Left ventricle myocardium superior (tissue), 1 donor: ENCODE measurements at regions not wholly inside any gene's neighbourhood (a gene's known extent, or its start where the extent isn't known, plus 50 kb on each side); places are given as distances from the start of the nearest gene placed in this dataset.
A peak's percentile ranks its signal among the peaks of the same experiment; 100 is the strongest.
"Not testable (repeated sequence)": the region's sequence is repeated elsewhere in the genome, so short reads cannot be mapped to it uniquely, and the experiment has no call there.

Source experiments
- ATAC-seq: fragments of 200-7000 bp; cut with Tn5 transposase; one replicate; pipeline ENCODE4 v1.9.1; 2020; ENCODE audit warnings: mild to moderate bottlenecking, moderate library complexity
- DNase-seq: peaks from one replicate; pipeline ENCODE4 v3.0.0-alpha.2; 2020
- intact Hi-C: fragments of 100-400 bp; cut with micrococcal nuclease; formaldehyde crosslinking; loops from one replicate; pipeline ENCODE4 v1.11.0; 2022
- donor health status: DM: no; HTN: yes; CAD: no; lungs with severe emphysema.

DNA sequence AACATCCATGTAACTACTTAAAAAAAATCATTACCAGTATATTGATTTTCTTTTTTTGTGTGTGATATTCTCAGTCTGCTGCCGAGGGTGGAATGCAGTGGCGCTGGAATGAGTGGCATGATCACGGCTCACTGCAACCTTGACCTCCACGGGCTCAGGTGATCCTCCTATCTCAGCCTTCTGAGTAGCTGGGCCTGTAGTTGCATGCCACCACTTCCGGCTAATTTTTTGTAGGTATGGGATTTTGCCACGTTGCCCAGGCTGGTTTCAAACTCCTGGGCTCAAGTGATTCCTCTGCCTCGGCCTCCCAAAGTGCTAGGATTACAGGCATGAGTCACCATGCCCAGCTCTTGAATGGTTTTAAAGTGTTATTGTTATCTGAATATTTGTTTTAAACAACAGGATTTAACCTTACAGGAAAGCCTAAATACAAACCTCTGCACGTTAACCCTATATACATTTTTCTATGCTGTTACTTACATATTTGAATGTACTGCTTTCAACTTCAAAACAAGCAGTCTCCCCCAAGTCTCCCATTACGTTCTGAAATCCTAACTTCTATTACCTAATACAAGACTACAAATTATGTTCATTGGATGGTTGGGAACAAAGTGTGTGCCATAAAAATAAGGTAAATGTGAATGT, 61.7 kb downstream of the KPNA2 start:
- intact Hi-C loops: no loop called here
- no peak for DNase-seq
- no peak for ATAC-seq

- intact Hi-C loops, ATAC-seq, DNase-seq: not testable (repeated sequence)
Observed at GRCh38 chr17:68099341-68099753, 63.8 kb downstream of the KPNA2 start.

DNA sequence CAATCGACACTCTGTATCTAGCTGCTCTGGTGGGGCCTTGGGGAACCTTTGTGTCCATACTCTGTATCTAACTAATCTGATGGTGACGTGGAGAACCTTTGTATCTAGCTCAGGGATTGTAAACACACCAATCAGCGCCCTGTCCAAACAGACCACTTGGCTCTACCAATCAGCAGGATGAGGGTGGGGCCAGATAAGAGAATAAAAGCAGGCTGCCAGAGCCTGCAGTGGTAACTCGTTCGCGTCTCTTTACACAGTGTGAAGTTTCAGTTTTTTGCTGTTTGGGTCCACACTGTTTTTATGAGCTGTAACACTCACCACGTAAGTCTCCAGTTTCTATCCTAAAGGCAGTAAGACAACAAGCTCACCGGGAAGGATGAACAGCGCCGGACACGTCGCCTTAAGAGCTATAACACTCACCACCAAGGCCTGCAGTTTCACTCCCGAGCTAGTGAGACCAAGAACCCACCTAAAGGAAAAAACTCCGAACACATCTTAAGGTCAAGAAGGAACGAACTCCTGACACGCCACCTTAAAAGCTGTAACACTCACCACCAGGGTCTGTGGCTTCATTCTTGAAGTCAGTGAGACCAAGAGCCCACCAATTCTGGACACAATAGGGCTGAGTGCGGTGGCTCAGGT, 64.6 kb downstream of the KPNA2 start:
- intact Hi-C loops: no loop called here
- DNase-seq: no peak
- no peak for ATAC-seq

GRCh38 chr17:68101075-68101986, 65.8 kb downstream of the KPNA2 start:
- intact Hi-C loops: no loop called here
- ATAC-seq: peak; percentile 99

GRCh38 chr17:68101987-68102314, 66.4 kb downstream of the KPNA2 start:
- no peak for ATAC-seq
- DNase-seq: no peak

More at GRCh38 chr17:68101075-68101986, 65.8 kb downstream of the KPNA2 start:
- DNase-seq: peak; percentile 96

GRCh38 chr17:68102318-68102758, 66.8 kb downstream of the KPNA2 start:
- intact Hi-C loops: no loop called here
- no peak for DNase-seq
- ATAC-seq: peak; percentile 20

More at GRCh38 chr17:68101987-68102314, 66.4 kb downstream of the KPNA2 start:
- intact Hi-C loops: no loop called here

DNA sequence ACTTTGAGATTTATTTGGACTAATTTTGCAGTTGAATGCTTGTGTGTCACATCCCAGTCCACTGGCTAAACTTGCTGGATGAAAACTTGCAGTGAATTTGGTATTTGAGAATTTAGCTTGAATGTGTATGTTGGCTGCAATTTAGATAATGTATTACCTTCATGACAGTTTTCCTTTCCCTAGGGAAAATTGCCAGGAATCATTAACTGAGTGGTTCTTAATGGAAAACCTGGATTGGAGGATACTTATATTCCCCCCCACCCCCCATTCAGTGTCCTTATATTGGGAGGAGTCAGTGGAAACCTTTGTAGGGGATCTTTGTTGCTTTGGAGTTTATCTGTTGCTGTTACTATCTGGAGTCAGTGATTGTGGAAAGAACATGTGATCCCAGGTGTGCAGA, 67.6 kb downstream of the KPNA2 start:
- intact Hi-C loops: no loop called here
- DNase-seq: no peak
- ATAC-seq: no peak

GRCh38 chr17:68106085-68106484, 70.5 kb downstream of the KPNA2 start:
- ATAC-seq: no peak
- no peak for DNase-seq
- intact Hi-C loops: no loop called here

DNA sequence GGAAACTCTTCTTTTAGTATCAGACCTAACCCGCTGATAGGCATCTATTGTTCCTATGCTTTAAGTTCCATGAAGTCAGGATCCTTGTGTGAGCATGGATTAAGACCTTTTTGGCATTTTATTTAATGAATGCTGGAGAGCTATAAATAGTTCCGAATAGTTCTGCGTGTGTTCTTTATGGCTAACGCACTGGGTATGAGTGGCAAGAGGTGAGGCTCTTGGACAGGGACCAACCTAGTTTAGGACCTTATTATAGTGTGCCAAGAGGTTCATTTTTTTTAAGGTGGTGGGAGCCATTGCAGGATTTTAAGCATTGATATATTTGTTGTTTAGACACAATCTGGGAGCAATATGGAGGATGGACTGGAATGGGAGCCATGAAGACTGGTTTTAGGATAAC, 71.8 kb downstream of the KPNA2 start:
- no peak for DNase-seq
- intact Hi-C loops: no loop called here
- ATAC-seq: peak; percentile 75

DNA sequence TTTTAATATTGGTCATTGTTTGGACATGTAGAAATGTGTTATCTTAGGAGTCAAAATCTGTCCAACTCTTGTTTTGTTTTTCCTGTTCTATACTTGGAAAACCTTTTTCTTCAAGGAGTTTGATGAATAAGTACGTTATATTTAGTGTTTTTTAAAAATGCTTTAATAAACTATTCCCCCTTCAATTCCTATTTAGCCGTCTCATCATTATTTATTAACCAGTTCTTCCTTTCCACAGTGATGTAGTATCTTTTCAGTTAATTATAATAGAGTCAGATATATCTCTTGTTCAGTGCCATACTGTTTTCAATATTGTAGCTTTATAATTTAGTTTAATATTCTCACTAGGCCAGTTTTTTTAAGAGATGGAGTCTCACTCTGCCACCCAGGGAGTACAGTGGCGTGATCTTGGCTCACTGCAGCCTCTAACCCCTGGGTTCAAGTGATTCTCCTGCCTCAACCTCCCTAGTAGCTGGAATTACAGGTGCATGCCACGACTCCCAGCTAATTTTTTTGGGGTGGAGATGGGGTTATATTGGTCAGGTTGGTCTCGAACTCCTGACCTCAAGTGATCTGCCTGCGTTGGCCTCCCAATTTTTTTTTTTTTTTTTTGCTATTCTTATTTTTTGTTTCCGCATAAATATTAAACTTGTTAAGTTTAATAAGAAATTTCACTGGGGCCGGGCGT, 72.9 kb downstream of the KPNA2 start:
- no peak for DNase-seq
- intact Hi-C loops: no loop called here
- no peak for ATAC-seq

GRCh38 chr17:68109404-68109803, 73.9 kb downstream of the KPNA2 start:
- ATAC-seq, DNase-seq, intact Hi-C loops: not testable (repeated sequence)

DNA sequence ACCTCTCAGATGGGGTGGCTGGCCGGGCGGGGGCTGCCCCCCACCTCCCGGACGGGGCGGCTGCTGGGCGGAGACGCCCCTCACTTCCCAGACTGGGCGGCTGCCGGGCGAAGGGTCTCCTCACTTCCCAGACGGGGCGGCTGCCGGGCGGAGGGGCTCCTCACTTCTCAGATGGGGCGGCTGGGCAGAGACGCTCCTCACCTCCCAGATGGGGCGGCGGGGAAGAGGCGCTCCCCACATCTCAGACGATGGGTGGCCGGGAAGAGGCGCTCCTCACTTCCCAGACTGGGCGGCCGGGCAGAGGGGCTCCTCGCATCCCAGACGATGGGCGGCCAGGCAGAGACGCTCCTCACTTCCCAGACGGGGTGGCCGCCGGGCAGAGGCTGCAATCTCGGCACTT, 80.7 kb downstream of the KPNA2 start:
- DNase-seq, ATAC-seq, intact Hi-C loops: not testable (repeated sequence)

DNA sequence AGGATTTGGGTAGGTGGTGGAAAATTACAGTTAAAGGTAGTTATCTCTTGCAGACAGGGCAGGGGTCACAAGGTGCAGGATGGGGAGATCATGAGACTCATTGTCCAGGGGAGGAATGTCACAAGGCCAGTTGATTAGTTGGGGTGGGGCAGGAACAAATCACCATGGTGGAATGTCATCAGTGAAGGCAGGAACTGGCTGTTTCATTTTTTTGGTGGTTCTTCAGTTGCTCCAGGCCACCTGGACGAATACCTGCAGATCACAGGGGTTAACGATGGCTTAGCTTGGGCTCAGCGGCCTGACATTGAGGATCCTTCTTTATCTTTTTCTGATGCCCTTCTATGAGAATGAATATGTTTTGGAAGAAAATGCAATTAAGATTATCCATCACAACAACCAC, 87.1 kb downstream of the KPNA2 start:
- intact Hi-C loops: no loop called here
- ATAC-seq (no peak), DNase-seq (no peak)

DNA sequence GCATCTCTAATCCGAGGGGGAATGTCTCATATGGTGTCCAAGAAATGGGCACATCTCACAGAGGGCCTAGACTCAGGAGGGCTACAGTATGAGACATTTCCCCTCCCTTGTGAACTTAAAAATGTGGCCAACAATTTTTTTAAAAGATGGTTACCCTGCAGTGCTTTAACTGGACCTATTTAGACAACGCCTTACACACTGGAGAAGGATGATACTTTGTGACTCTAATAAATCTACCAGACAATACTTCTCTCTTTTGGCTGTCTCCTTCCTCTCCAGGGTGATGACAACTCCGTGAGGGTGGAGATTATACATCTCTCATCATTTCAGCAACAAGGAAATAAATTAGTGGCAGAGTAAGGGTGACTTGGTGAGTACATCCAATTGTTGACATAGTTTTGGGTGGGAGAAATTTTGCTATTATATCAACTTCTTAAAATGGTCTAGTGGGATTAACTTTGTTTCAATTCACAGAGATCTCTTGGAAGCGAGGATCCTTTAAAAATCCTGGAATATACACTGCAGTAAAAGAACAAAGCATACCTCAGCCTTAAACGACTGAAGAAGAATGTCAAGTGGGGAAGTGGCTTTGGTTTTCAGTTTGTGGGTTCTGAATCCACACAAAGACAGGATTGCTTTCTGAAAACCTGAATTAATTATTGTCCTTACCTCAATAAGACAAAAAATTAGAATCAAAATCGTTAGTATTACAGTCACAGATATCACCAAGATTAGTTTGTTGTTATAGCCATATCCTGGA, 89.8 kb downstream of the KPNA2 start:
- intact Hi-C loops: no loop called here
- no peak for ATAC-seq
- no peak for DNase-seq

GRCh38 chr17:68127914-68128313, 92.4 kb downstream of the KPNA2 start:
- no peak for ATAC-seq
- no peak for DNase-seq
- intact Hi-C loops: no loop called here

DNA sequence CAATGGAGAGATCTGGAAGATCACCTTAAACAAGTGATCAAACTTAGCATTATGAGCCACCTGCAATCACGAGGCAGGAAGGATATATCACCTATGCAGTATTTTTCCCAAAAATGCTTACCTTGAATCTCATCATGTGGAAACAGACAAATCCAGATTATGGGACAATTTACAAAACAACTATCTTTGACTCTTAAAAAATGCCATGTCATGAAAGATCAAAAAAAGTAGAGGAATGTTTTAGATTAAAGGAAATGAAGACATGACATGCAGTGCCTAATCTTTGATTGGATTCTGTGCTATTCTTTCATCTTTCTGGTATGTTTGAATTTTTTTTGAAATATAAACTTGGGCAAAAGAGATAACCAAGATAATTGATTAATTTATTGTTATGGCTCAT, 95.9 kb downstream of the KPNA2 start:
- ATAC-seq: no peak
- intact Hi-C loops: no loop called here
- no peak for DNase-seq

GRCh38 chr17:68133346-68134045, 98.0 kb downstream of the KPNA2 start:
- ATAC-seq: peak; percentile 90
- DNase-seq: peak; percentile 63
- intact Hi-C loops: no loop called here

GRCh38 chr17:68134046-68134637, 98.6 kb downstream of the KPNA2 start:
- no peak for DNase-seq
- ATAC-seq: peak; percentile 22
- intact Hi-C loops: no loop called here
